T47D (cell line): ENCODE measurements at regions not wholly inside any gene's neighbourhood (a gene's known extent, or its start where the extent isn't known, plus 50 kb on each side); places are given as distances from the start of the nearest gene placed in this dataset.

Source experiments
- DNase-seq, 2 experiments: peaks; one replicate each; pipeline versions ENCODE4 v3.0.0 to v3.0.0-alpha.2; 2011 to 2012; ENCODE audit warnings: low read depth in 1 of 2, low spot score in 1 of 2
- JUND ChIP-seq: IDR thresholded peaks from 2 replicates; pipeline ENCODE4 v1.6.1; 2012; ENCODE audit warnings: low read depth
- in situ Hi-C: cut with HindIII; loops from 2 replicates; pipeline ENCODE4 v1.10.0; 2016; ENCODE audit warnings: low sequenced_read_pairs, low pct_unique_long_range_greater_than_20kb

- DNase-seq, result no peak
- in situ Hi-C loops, result no loop called here
- TF ChIP-seq JUND, result no peak
These were observed 121.6 kb upstream of the SEMA3C start for GRCh38 chr7:81040496-81040895.

GRCh38 chr7:81036871-81037270 lies 118.0 kb upstream of the SEMA3C start:
- in situ Hi-C loops, result no loop called here

GRCh38 chr7:81036057-81036456 lies 117.2 kb upstream of the SEMA3C start:
- DNase-seq, result no peak
- in situ Hi-C loops, result no loop called here
- no peak for TF ChIP-seq JUND

More at GRCh38 chr7:81036871-81037270, 118.0 kb upstream of the SEMA3C start:
- TF ChIP-seq JUND, result no peak
- DNase-seq, result no peak

- in situ Hi-C loops, result no loop called here
- no peak for DNase-seq
- TF ChIP-seq JUND, result no peak
These were observed 113.1 kb upstream of the SEMA3C start for GRCh38 chr7:81031996-81032395.

GRCh38 chr7:81031243-81031642 lies 112.4 kb upstream of the SEMA3C start:
- TF ChIP-seq JUND, result no peak
- in situ Hi-C loops, result no loop called here

GRCh38 chr7:81030472-81030871 lies 111.6 kb upstream of the SEMA3C start:
- no peak for TF ChIP-seq JUND
- in situ Hi-C loops, result no loop called here
- DNase-seq, result no peak

More at GRCh38 chr7:81031243-81031642, 112.4 kb upstream of the SEMA3C start:
- no peak for DNase-seq

GRCh38 chr7:81029511-81029910 lies 110.7 kb upstream of the SEMA3C start:
- TF ChIP-seq JUND, result no peak
- no peak for DNase-seq
- in situ Hi-C loops, result no loop called here

GRCh38 chr7:81025360-81025759 lies 106.5 kb upstream of the SEMA3C start:
- no peak for DNase-seq
- no peak for TF ChIP-seq JUND
- in situ Hi-C loops, result no loop called here

- no peak for DNase-seq
- TF ChIP-seq JUND, result no peak
- in situ Hi-C loops, result no loop called here
These were observed 96.1 kb upstream of the SEMA3C start for GRCh38 chr7:81014908-81015307.

GRCh38 chr7:81014266-81014665 lies 95.4 kb upstream of the SEMA3C start:
- DNase-seq, result no peak
- no peak for TF ChIP-seq JUND
- in situ Hi-C loops, result no loop called here

GRCh38 chr7:81013083-81013817 lies 94.4 kb upstream of the SEMA3C start:
- DNase-seq, result no peak
- TF ChIP-seq JUND, result no peak
- in situ Hi-C loops, result no loop called here

GRCh38 chr7:81008901-81009300 lies 90.0 kb upstream of the SEMA3C start:
- in situ Hi-C loops, result no loop called here
- no peak for TF ChIP-seq JUND
- no peak for DNase-seq

- in situ Hi-C loops, result no loop called here
- peak in 1 of 2 experiments; percentile 39 for DNase-seq
- no peak for TF ChIP-seq JUND
These were observed 88.2 kb upstream of the SEMA3C start for GRCh38 chr7:81007051-81007450.

GRCh38 chr7:81005254-81005653 lies 86.4 kb upstream of the SEMA3C start:
- in situ Hi-C loops, result no loop called here
- no peak for DNase-seq
- TF ChIP-seq JUND, result no peak
